ENCODE measurements at regions not wholly inside any gene's neighbourhood (a gene's known extent, or its start where the extent isn't known, plus 50 kb on each side); places are given as distances from the start of the nearest gene placed in this dataset.

DNA sequence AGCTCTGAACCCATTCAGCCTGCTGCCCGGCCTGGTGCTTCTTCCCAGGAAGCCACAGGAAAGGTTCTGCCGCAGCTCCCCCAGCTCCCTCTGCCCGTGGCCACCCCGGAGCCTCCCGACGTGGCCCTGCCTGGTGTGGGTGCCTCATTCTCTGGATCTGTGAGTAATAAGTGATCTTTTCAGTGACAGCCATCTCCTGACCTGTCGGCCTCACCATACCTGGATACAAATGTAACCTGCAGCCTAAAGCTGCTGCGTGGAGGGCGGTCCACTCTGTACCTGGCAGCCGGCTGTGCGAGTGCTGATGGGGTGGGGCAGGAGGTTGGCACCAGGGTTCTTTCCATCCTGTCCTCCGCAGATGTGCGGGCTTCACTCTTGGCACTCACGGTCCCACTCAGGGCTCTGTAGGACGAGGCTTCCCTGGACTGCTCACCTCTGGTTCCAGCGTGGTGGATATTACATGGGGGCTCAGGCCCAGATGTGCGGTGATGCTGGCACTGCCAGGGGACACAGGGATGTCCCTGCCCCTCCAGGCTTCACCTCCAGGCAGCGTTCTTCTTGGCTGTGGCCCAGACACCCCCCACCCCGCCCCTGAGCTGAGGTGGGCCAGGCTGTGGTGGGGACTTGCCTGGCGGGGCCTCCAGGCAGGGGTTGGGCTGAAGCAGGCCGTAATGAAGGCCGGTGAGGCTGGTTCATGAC lies 748.5 kb downstream of the BRD1 start:
- POLR2A ChIA-PET: no interaction called here
- H3K9ac ChIP-seq (ENCODE audit: insufficient read depth, low read depth, low read length): no peak overlapping the region
- 66% methylated on average over 10 of the region's 22 CpGs for WGBS (ENCODE audit: low lambda C conversion rate)
- no peaks in the 10 kb centered on the region for H3K79me2 ChIP-seq (ENCODE audit: insufficient read depth, low read length)
- BruUV-seq (replicated peaks): no TSS peak
- no peak overlapping the region for H2AFZ ChIP-seq (ENCODE audit: low read length)
- H3K9me3 ChIP-seq (ENCODE audit: low read length): no peaks in the 10 kb centered on the region
- no peak for FAIRE-seq
- ATAC-seq: no peak
- H3K4me2 ChIP-seq (ENCODE audit: low read depth, low read length): no peak overlapping the region
- H3K36me3 ChIP-seq (replicated peaks in 1 of 2; ENCODE audit: control insufficient read depth in 1 of 2, insufficient read depth in 2 of 2, low read length in 2 of 2): no peaks in the 10 kb centered on the region
- intact Hi-C loops (cut with micrococcal nuclease; ENCODE audit: unreplicated experiment) (no loop called here), in situ Hi-C loops (cut with HindIII; ENCODE audit: extremely low pct_ligation_motif_present, low pct_unique_long_range_greater_than_20kb) (no loop called here)
- peaks cover 7 to 58% of the 10 kb centered on the region in 2 experiments; a peak in 4 of 5 replicates for H3K27me3 ChIP-seq (ENCODE audit: control insufficient read depth in 1 of 2, insufficient read depth in 2 of 2, low read length in 2 of 2)
- H4K20me1 ChIP-seq (ENCODE audit: insufficient read depth, low read length): 0 out of 2 replicates have a peak, but pooled peaks cover 2% of the 10 kb centered on the region
- CTCF ChIA-PET (ENCODE audit: low intra/inter-chr PET ratio, low total read pairs): no interaction called here
- no peak for DNase-seq (ENCODE audit: low spot score)
- H3K4me1 ChIP-seq (ENCODE audit: insufficient read depth, low read length): no peaks in the 10 kb centered on the region
- no peak overlapping the region for H3K4me3 ChIP-seq (replicated peaks in 1 of 3; ENCODE audit: insufficient read depth in 1 of 3, low read depth in 2 of 3, low read length in 3 of 3)
- no peak overlapping the region for H3K27ac ChIP-seq (ENCODE audit: extremely low read length, insufficient read depth, low read length)
- no peak for TF ChIP-seq ZNF382 (CRISPR knock-in tag; IDR thresholded peaks at IDR 0.05; ENCODE audit: borderline replicate concordance)
- no peak for TF ChIP-seq ZFY (CRISPR knock-in tag; IDR thresholded peaks at IDR 0.05)
- TF ChIP-seq GMEB1 (CRISPR knock-in tag; IDR thresholded peaks at IDR 0.05; ENCODE audit: borderline replicate concordance): no peak
- no peak for TF ChIP-seq MIER3 (CRISPR knock-in tag; IDR thresholded peaks at IDR 0.05; ENCODE audit: borderline replicate concordance)
- no peak for TF ChIP-seq GRHL1 (CRISPR knock-in tag; conservative IDR thresholded peaks at IDR 0.05)
- TF ChIP-seq ZNF12 (CRISPR knock-in tag; IDR thresholded peaks at IDR 0.05): no peak
- no peak for TF ChIP-seq HDAC6 (IDR thresholded peaks at IDR 0.05; ENCODE audit: low read depth, low read length)
- TF ChIP-seq ZXDC (CRISPR knock-in tag; IDR thresholded peaks at IDR 0.05): no peak
- no peak for TF ChIP-seq STAT5B (CRISPR knock-in tag; IDR thresholded peaks at IDR 0.05)
- no peak for TF ChIP-seq ZNF18 (CRISPR knock-in tag; IDR thresholded peaks at IDR 0.05; ENCODE audit: insufficient replicate concordance)
- no peak for TF ChIP-seq ZBTB20 (CRISPR knock-in tag; IDR thresholded peaks at IDR 0.05; ENCODE audit: borderline replicate concordance, low read depth)

All from HepG2 (cell line).